Dendritic cell treated with granulocyte-macrophage colony-stimulating factor and Interleukin-4, amounts not matched to agents 40 ng/mL and 50 ng/mL, for 4 days (primary cell): ENCODE measurements at regions not wholly inside any gene's neighbourhood (a gene's known extent, or its start where the extent isn't known, plus 50 kb on each side); places are given as distances from the start of the nearest gene placed in this dataset.

Source experiments
- H3K27ac Mint-ChIP-seq: one replicate; pipeline ENCODE4 v1.8.0; 2022; ENCODE audit warnings: mild to moderate bottlenecking, mixed read lengths
- H3K27me3 Mint-ChIP-seq: one replicate; pipeline ENCODE4 v1.8.0; 2022; ENCODE audit warnings: mild to moderate bottlenecking, mixed read lengths
- H3K36me3 Mint-ChIP-seq: one replicate; pipeline ENCODE4 v1.8.0; 2022; ENCODE audit warnings: low read depth, mixed read lengths
- H3K4me1 Mint-ChIP-seq: one replicate; pipeline ENCODE4 v1.8.0; 2022; ENCODE audit warnings: low read depth, mixed read lengths
- H3K4me3 Mint-ChIP-seq: one replicate; pipeline ENCODE4 v1.8.0; 2022; ENCODE audit warnings: mild to moderate bottlenecking, moderate library complexity, mixed read lengths
- H3K9me3 Mint-ChIP-seq: one replicate; pipeline ENCODE4 v1.8.0; 2022; ENCODE audit warnings: mixed read lengths
- intact Hi-C: fragments of 100-400 bp; cut with micrococcal nuclease; formaldehyde crosslinking; loops from one replicate; pipeline ENCODE4 v1.15.0; 2022

DNA sequence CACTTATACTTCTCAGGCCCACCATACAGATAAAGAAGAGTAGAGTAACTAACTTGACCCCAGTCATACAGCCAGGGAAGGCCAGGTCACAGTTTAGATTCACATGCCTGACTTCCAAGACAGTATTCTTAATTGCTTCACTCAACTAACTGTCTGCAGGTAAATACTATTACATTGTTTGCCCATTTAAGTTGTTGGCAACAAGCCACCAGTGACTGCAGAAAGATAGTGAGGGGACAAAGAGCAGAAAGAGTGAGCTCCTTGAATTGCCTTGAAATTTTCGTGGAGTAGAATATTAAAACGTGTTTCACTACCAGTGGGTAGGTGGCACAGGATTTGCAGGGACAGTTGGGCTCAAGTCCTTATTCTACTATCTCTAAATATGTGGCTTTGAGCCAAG lies 146.3 kb upstream of the RMST start:
- Mint-ChIP-seq H3K9me3 (no peaks in the 10 kb centered on the region), H3K27me3 (peaks cover 2% of the 10 kb centered on the region), H3K4me1 (no peaks in the 10 kb centered on the region), H3K36me3 (no peaks in the 10 kb centered on the region), H3K27ac (no peak overlapping the region), H3K4me3 (no peak overlapping the region)
- intact Hi-C loops = no loop called here

GRCh38 chr12:97321621-97322020 lies 141.0 kb upstream of the RMST start:
- intact Hi-C loops = no loop called here
- Mint-ChIP-seq H3K36me3 (no peaks in the 10 kb centered on the region), H3K4me1 (no peaks in the 10 kb centered on the region), H3K27me3 (no peaks in the 10 kb centered on the region), H3K9me3 (no peaks in the 10 kb centered on the region), H3K4me3 (no peak overlapping the region), H3K27ac (no peak overlapping the region)

DNA sequence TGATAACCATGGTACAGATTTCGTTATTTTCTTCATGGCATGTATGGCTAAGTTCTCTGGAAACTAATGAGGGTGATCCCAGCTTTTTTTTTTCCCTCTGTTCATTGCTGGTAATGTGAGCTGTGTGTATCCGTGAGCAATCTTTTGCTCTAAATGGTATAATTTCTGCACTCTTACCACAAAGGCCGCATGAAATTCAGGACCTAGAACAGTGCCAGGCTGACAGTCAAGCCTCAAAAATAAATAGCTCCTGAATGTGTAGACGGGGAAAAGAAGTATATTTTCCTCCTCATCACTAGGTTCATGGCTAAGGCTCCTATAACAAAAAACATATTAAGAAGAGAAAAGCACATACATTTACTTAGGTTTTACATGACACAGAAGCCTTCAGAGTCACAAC lies 140.2 kb upstream of the RMST start:
- Mint-ChIP-seq H3K27me3 (no peaks in the 10 kb centered on the region), H3K27ac (no peak overlapping the region), H3K4me1 (no peaks in the 10 kb centered on the region), H3K36me3 (no peaks in the 10 kb centered on the region), H3K4me3 (no peak overlapping the region), H3K9me3 (no peaks in the 10 kb centered on the region)
- intact Hi-C loops = no loop called here

DNA sequence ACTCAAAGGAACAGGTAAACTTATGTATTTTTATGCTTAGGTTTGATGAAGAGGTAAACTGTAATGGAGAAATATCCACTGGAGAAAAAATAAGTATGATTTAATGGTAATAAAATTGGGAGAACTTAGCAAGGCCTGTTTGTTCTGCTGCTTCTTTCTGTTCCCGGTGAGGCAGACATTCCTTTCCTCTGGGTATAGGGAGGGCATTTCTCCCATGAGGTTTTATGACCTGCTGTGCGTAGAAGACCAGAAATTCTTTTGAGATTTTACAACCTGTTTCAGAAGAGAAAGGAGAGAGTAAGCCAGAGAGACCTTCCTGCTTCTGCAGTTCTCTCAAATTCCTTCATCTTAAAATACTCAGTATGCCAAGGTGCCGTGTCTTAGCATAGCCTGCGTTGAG lies 139.4 kb upstream of the RMST start:
- Mint-ChIP-seq H3K36me3 (no peaks in the 10 kb centered on the region), H3K27ac (no peak overlapping the region), H3K27me3 (no peaks in the 10 kb centered on the region), H3K4me3 (no peak overlapping the region), H3K9me3 (no peaks in the 10 kb centered on the region), H3K4me1 (no peaks in the 10 kb centered on the region)
- intact Hi-C loops = no loop called here

DNA sequence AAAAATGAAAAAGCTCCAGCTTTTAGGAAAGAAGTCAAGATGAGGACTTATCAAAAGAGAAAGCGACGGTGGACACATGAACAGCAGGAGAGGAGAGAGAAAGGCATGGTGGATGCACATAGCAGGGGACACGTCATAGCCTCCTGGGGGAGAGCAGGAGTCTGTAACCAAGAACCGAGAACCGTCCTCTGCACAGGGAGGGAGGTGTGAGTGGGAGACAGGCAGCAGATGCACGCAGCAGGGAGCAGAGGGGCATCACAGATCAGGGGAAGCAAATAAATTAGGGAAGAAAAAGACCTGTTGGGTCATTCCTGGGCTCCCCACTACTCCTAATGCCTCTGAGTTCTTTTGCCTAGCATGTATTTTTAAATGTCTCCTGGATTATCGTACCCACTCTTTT lies 138.1 kb upstream of the RMST start:
- no peaks in the 10 kb centered on the region for H3K36me3 Mint-ChIP-seq
- H3K4me1 Mint-ChIP-seq = no peaks in the 10 kb centered on the region
- intact Hi-C loops = no loop called here
- no peak overlapping the region for H3K27ac Mint-ChIP-seq
- no peak overlapping the region for H3K4me3 Mint-ChIP-seq
- H3K9me3 Mint-ChIP-seq = no peaks in the 10 kb centered on the region
- H3K27me3 Mint-ChIP-seq = no peaks in the 10 kb centered on the region

DNA sequence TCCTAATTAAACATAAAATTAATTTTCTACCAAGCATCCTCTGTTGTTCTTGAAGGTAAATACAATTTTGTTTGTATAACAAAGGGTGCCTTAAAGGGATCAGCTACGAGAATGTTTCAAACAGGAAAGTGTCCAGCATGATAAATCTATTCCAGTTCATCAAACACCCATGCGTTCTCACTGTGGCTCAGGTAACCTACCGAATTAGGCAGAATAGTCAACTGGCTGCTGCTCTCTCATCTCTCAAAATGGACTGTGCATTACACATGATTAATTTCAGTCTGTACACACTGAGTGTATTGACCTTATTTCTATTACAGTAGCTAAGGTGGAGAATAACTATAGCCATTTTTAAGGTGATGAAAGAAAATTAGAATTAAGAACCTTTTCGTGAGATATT lies 127.5 kb upstream of the RMST start:
- Mint-ChIP-seq H3K27ac (no peak overlapping the region), H3K4me1 (no peaks in the 10 kb centered on the region), H3K9me3 (no peaks in the 10 kb centered on the region), H3K36me3 (no peaks in the 10 kb centered on the region), H3K27me3 (no peaks in the 10 kb centered on the region), H3K4me3 (no peak overlapping the region)
- intact Hi-C loops = no loop called here

- Mint-ChIP-seq H3K36me3 (no peaks in the 10 kb centered on the region), H3K27me3 (no peaks in the 10 kb centered on the region), H3K27ac (no peak overlapping the region), H3K4me3 (no peak overlapping the region), H3K9me3 (no peaks in the 10 kb centered on the region), H3K4me1 (no peaks in the 10 kb centered on the region)
- intact Hi-C loops = no loop called here
These were observed 125.5 kb upstream of the RMST start for GRCh38 chr12:97336900-97337751.

DNA sequence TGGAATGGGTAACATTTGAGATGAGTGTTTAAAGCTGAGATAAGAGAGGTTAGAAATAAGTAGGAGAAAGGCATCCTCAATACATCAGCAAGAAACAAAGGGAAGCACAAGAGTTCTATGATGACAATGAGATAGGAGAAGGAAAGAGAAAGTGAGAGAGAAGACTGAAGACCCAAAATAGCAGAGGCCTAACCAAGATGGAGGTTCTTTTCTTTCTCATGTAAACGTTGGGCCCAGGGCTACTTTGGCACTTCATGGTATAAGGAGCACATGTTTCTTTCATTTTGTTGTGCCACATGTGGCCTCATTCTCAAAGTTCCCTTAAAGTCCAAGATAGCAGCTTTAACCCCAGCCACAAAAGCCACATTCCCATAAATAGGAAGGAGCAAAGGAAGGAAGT lies 120.5 kb upstream of the RMST start:
- Mint-ChIP-seq H3K27me3 (no peaks in the 10 kb centered on the region), H3K9me3 (no peaks in the 10 kb centered on the region), H3K27ac (no peak overlapping the region), H3K4me1 (no peaks in the 10 kb centered on the region), H3K36me3 (no peaks in the 10 kb centered on the region), H3K4me3 (no peak overlapping the region)
- intact Hi-C loops = no loop called here

GRCh38 chr12:97347956-97348355 lies 114.6 kb upstream of the RMST start:
- no peak overlapping the region for H3K4me3 Mint-ChIP-seq
- H3K27me3 Mint-ChIP-seq = no peaks in the 10 kb centered on the region
- H3K9me3 Mint-ChIP-seq = peaks cover 11% of the 10 kb centered on the region
- intact Hi-C loops = no loop called here
- H3K36me3 Mint-ChIP-seq = no peaks in the 10 kb centered on the region
- no peak overlapping the region for H3K27ac Mint-ChIP-seq
- no peaks in the 10 kb centered on the region for H3K4me1 Mint-ChIP-seq

- Mint-ChIP-seq H3K4me3 (no peak overlapping the region), H3K27me3 (no peaks in the 10 kb centered on the region), H3K4me1 (no peaks in the 10 kb centered on the region), H3K36me3 (no peaks in the 10 kb centered on the region), H3K9me3 (peaks cover 26% of the 10 kb centered on the region), H3K27ac (no peak overlapping the region)
- intact Hi-C loops = no loop called here
These were observed 104.2 kb upstream of the RMST start for GRCh38 chr12:97358361-97358760.

DNA sequence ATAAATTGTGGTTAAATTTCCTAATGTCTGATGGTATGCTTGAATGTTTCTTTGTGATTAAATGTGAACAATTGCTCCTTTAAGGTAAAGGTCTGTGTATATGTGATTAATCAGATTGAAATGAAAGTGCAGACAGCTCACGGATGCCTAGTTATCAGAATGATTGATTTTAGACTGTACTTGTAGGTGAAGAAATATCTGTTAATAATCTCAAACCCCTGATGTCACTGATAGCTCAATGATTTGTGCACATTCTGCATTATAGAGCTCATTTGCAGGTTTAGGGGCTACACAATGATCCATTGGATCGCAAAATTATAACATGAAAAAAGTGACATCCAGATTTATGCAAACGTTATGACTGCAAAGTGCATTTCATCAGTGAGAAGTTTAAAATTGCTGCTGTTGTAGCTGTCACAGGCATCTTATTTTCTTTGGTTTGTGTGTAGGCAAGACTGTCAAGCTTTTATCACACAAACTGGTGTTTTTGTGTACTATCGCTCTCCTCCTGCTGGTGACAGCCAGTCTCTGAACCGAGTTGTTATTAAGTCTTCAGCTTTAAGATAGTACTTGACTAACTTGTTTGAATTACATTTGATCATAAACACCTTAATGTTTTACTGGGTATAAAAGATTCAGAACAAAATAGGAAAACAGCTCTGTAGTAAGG lies 103.4 kb upstream of the RMST start:
- H3K4me1 Mint-ChIP-seq = no peaks in the 10 kb centered on the region

GRCh38 chr12:97363693-97364092 lies 98.9 kb upstream of the RMST start:
- H3K27me3 Mint-ChIP-seq = no peaks in the 10 kb centered on the region
- H3K9me3 Mint-ChIP-seq = no peaks in the 10 kb centered on the region
- H3K36me3 Mint-ChIP-seq = no peaks in the 10 kb centered on the region
- no peak overlapping the region for H3K27ac Mint-ChIP-seq
- intact Hi-C loops = no loop called here
- H3K4me3 Mint-ChIP-seq = no peak overlapping the region
- H3K4me1 Mint-ChIP-seq = no peaks in the 10 kb centered on the region

More for the DNA sequence above, 103.4 kb upstream of the RMST start:
- no peaks in the 10 kb centered on the region for H3K27me3 Mint-ChIP-seq
- H3K9me3 Mint-ChIP-seq = peaks cover 21% of the 10 kb centered on the region
- H3K27ac Mint-ChIP-seq = no peak overlapping the region
- H3K4me3 Mint-ChIP-seq = no peak overlapping the region
- no peaks in the 10 kb centered on the region for H3K36me3 Mint-ChIP-seq
- intact Hi-C loops = no loop called here

DNA sequence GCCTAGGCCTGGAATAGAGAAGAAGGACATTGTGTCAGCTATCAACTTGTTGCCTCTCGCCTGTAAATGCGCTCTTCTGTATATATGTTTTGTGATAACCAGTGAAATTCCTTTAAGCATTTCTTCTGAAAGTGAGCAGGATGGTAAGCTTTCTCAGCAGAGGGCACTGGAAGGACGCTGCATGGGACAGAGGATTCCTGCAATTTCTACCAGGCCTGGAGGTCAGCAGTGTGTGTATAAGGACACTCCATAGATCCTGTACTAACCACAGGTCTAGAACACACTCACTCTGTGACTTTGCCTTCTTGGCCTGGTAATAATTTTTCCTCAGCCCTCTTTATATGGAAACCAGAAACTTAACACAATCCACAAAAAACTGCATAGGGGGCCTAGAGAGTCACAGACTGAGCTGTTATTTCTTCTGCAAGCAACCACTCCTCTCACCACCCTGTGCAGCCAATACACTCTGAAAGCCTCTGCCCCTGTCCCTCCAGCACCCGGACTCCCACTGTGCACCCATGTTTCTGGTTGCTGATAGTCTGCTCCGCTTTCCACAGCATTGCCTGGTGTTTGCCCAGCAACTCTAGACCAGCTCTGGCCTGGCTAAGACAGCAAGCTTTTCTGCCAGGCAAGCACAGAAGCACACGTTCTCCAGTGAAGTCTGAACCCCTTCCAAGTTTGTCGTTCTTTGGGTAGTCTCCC lies 94.0 kb upstream of the RMST start:
- intact Hi-C loops = no loop called here
- Mint-ChIP-seq H3K4me1 (no peaks in the 10 kb centered on the region), H3K27me3 (no peaks in the 10 kb centered on the region), H3K36me3 (no peaks in the 10 kb centered on the region), H3K27ac (no peak overlapping the region), H3K4me3 (no peak overlapping the region), H3K9me3 (no peaks in the 10 kb centered on the region)

DNA sequence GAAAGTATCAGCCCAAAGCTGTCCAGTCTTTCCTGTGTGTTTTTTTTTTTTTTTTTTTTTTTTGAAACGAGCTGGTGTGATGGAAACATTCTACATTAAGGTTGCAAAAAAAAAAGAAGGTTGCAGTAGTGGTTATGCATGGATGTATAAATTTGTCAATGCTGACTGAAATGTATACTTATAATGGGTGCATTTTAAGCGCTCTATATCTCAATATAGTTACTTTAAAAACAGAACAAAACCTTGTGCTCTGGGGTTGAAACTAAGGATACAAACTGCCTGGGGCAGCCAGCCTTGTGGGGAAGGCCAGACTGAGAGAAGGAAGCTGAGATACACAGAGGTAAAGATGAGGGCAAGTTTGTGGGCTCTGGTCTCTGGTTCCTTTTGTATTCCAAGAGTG lies 87.3 kb upstream of the RMST start:
- no peaks in the 10 kb centered on the region for H3K4me1 Mint-ChIP-seq
- H3K4me3 Mint-ChIP-seq = no peak overlapping the region
- intact Hi-C loops = no loop called here
- H3K27me3 Mint-ChIP-seq = no peaks in the 10 kb centered on the region
- no peaks in the 10 kb centered on the region for H3K9me3 Mint-ChIP-seq
- H3K36me3 Mint-ChIP-seq = no peaks in the 10 kb centered on the region
- no peak overlapping the region for H3K27ac Mint-ChIP-seq
